Progenitor cell of endocrine pancreas (in vitro differentiated cells): ENCODE measurements at regions not wholly inside any gene's neighbourhood (a gene's known extent, or its start where the extent isn't known, plus 50 kb on each side); places are given as distances from the start of the nearest gene placed in this dataset.
A peak's percentile ranks its signal among the peaks of the same experiment; 100 is the strongest.

ENCODE experiments used
- DNase-seq: peaks from one replicate; pipeline ENCODE4 v3.0.0; 2021; ENCODE audit warnings: low spot score; ENCODE audit not compliant: unreplicated experiment
- H3K27ac Mint-ChIP-seq: 2 replicates; pipeline ENCODE4 v1.8.0; 2021; ENCODE audit warnings: mild to moderate bottlenecking, moderate library complexity, mixed read lengths
- H3K27me3 Mint-ChIP-seq: 2 replicates; pipeline ENCODE4 v1.8.0; 2021; ENCODE audit warnings: mixed read lengths
- H3K36me3 Mint-ChIP-seq: 2 replicates; pipeline ENCODE4 v1.8.0; 2022; ENCODE audit warnings: mixed read lengths; ENCODE audit not compliant: insufficient read depth
- H3K4me1 Mint-ChIP-seq: 2 replicates; pipeline ENCODE4 v1.8.0; 2021; ENCODE audit warnings: low read depth, mixed read lengths
- H3K4me3 Mint-ChIP-seq: 2 replicates; pipeline ENCODE4 v1.8.0; 2021; ENCODE audit warnings: low read depth, mild to moderate bottlenecking, moderate library complexity, mixed read lengths
- H3K9me3 Mint-ChIP-seq: 2 replicates; pipeline ENCODE4 v1.8.0; 2021; ENCODE audit warnings: low read depth, mixed read lengths
- CTCF ChIP-seq: fragments of 200-600 bp; sonication (generic); IDR thresholded peaks from one replicate; pipeline ENCODE4 v1.5.0; 2021; ENCODE audit warnings: antibody characterized with exemption, mild to moderate bottlenecking; ENCODE audit not compliant: unreplicated experiment

GRCh38 chr16:6722786-6723185 is 609.9 kb upstream of the RBFOX1 start:
- no peak for TF ChIP-seq CTCF
- no peaks in the 10 kb centered on the region for H3K9me3 Mint-ChIP-seq
- H3K36me3 Mint-ChIP-seq, result no peaks in the 10 kb centered on the region
- no peak overlapping the region for H3K27ac Mint-ChIP-seq
- no peak overlapping the region for H3K4me3 Mint-ChIP-seq
- H3K27me3 Mint-ChIP-seq, result peaks cover 4% of the 10 kb centered on the region
- no peaks in the 10 kb centered on the region for H3K4me1 Mint-ChIP-seq
- no peak for DNase-seq

- no peaks in the 10 kb centered on the region for H3K36me3 Mint-ChIP-seq
- peaks cover 8% of the 10 kb centered on the region for H3K9me3 Mint-ChIP-seq
- peaks cover 7% of the 10 kb centered on the region for H3K27me3 Mint-ChIP-seq
- H3K4me1 Mint-ChIP-seq, result no peaks in the 10 kb centered on the region
- H3K27ac Mint-ChIP-seq, result no peak overlapping the region
- no peak for DNase-seq
- no peak overlapping the region for H3K4me3 Mint-ChIP-seq
- peak; percentile 20 for TF ChIP-seq CTCF
These were observed 618.1 kb upstream of the RBFOX1 start for GRCh38 chr16:6714510-6714909.

- Mint-ChIP-seq H3K36me3 (no peaks in the 10 kb centered on the region), H3K9me3 (peaks cover 8% of the 10 kb centered on the region), H3K27me3 (peaks cover 14% of the 10 kb centered on the region), H3K4me3 (no peak overlapping the region), H3K27ac (no peak overlapping the region), H3K4me1 (no peaks in the 10 kb centered on the region)
- DNase-seq, result no peak
- TF ChIP-seq CTCF, result no peak
These were observed 622.9 kb upstream of the RBFOX1 start for GRCh38 chr16:6709736-6710135.

- Mint-ChIP-seq H3K27ac (no peak overlapping the region), H3K4me3 (no peak overlapping the region), H3K36me3 (no peaks in the 10 kb centered on the region), H3K27me3 (peaks cover 17% of the 10 kb centered on the region), H3K4me1 (no peaks in the 10 kb centered on the region), H3K9me3 (peaks cover 8% of the 10 kb centered on the region)
- TF ChIP-seq CTCF, result no peak
- DNase-seq, result no peak
These were observed 623.9 kb upstream of the RBFOX1 start for GRCh38 chr16:6708576-6709215.

- Mint-ChIP-seq H3K4me1 (no peaks in the 10 kb centered on the region), H3K9me3 (no peaks in the 10 kb centered on the region), H3K4me3 (no peak overlapping the region), H3K36me3 (no peaks in the 10 kb centered on the region), H3K27me3 (peaks cover 10% of the 10 kb centered on the region), H3K27ac (no peak overlapping the region)
- TF ChIP-seq CTCF, result no peak
- DNase-seq, result no peak
These were observed 628.2 kb upstream of the RBFOX1 start for GRCh38 chr16:6704306-6704930.
